WTC11 (cell line): ENCODE measurements at regions not wholly inside any gene's neighbourhood (a gene's known extent, or its start where the extent isn't known, plus 50 kb on each side); places are given as distances from the start of the nearest gene placed in this dataset.

Experiments
- MXD4 ChIP-seq: fragments of 250-450 bp; sonication (Bioruptor Pico); IDR thresholded peaks from 2 replicates; pipeline ENCODE4 v1.8.0; 2021; ENCODE audit warnings: mild to moderate bottlenecking, moderate library complexity, borderline replicate concordance
- TF ChIP-seq, protein P1 (sequence below): sonication (generic); formaldehyde crosslinking; IDR thresholded peaks from 2 replicates; pipeline ENCODE4 v1.8.0; 2022; ENCODE audit warnings: mild to moderate bottlenecking, missing genetic modification reagents
- TF ChIP-seq, protein P2 (sequence below): sonication (generic); formaldehyde crosslinking; IDR thresholded peaks from 2 replicates; pipeline ENCODE4 v1.8.1; 2023; ENCODE audit warnings: mild to moderate bottlenecking, missing genetic modification reagents, moderate library complexity
- TF ChIP-seq, protein P3 (sequence below): fragments of 200-600 bp; IDR thresholded peaks from 2 replicates; pipeline ENCODE4 v1.8.0; 2022; ENCODE audit warnings: antibody characterized with exemption
- TF ChIP-seq, protein P4 (sequence below): sonication (generic); formaldehyde crosslinking; IDR thresholded peaks from 2 replicates; pipeline ENCODE4 v1.8.1; 2023; ENCODE audit warnings: mild to moderate bottlenecking, missing genetic modification reagents
- TF ChIP-seq, protein P5 (sequence below): sonication (generic); formaldehyde crosslinking; IDR thresholded peaks from 2 replicates; pipeline ENCODE4 v1.8.0; 2022; ENCODE audit warnings: missing genetic modification reagents

DNA sequence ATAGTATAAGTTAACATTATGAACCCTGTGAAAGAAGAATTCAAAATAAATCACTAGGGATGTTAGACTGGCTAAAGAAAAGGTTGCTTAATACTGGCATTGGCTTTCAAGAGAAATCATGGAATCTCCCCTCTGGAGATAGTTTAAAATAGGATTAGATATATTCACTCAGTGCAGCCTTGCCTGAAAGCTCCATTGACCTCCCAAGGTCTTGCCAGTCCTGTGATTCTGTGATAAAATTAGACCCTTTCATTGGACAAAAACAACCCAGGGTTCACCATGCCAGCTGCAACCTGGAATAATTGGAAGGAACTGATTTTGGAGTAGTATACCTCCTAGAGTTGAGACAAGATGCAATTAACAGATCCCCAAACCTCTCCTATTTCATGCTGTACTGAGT lies 588.1 kb upstream of the MEF2C start:
- TF ChIP-seq, protein P1, sequence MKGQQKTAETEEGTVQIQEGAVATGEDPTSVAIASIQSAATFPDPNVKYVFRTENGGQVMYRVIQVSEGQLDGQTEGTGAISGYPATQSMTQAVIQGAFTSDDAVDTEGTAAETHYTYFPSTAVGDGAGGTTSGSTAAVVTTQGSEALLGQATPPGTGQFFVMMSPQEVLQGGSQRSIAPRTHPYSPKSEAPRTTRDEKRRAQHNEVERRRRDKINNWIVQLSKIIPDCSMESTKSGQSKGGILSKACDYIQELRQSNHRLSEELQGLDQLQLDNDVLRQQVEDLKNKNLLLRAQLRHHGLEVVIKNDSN (CRISPR knock-in tag) = no peak
- TF ChIP-seq, protein P2, sequence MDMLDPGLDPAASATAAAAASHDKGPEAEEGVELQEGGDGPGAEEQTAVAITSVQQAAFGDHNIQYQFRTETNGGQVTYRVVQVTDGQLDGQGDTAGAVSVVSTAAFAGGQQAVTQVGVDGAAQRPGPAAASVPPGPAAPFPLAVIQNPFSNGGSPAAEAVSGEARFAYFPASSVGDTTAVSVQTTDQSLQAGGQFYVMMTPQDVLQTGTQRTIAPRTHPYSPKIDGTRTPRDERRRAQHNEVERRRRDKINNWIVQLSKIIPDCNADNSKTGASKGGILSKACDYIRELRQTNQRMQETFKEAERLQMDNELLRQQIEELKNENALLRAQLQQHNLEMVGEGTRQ = no peak
- TF ChIP-seq, protein P3, sequence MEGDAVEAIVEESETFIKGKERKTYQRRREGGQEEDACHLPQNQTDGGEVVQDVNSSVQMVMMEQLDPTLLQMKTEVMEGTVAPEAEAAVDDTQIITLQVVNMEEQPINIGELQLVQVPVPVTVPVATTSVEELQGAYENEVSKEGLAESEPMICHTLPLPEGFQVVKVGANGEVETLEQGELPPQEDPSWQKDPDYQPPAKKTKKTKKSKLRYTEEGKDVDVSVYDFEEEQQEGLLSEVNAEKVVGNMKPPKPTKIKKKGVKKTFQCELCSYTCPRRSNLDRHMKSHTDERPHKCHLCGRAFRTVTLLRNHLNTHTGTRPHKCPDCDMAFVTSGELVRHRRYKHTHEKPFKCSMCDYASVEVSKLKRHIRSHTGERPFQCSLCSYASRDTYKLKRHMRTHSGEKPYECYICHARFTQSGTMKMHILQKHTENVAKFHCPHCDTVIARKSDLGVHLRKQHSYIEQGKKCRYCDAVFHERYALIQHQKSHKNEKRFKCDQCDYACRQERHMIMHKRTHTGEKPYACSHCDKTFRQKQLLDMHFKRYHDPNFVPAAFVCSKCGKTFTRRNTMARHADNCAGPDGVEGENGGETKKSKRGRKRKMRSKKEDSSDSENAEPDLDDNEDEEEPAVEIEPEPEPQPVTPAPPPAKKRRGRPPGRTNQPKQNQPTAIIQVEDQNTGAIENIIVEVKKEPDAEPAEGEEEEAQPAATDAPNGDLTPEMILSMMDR = no peak
- TF ChIP-seq, protein P4, sequence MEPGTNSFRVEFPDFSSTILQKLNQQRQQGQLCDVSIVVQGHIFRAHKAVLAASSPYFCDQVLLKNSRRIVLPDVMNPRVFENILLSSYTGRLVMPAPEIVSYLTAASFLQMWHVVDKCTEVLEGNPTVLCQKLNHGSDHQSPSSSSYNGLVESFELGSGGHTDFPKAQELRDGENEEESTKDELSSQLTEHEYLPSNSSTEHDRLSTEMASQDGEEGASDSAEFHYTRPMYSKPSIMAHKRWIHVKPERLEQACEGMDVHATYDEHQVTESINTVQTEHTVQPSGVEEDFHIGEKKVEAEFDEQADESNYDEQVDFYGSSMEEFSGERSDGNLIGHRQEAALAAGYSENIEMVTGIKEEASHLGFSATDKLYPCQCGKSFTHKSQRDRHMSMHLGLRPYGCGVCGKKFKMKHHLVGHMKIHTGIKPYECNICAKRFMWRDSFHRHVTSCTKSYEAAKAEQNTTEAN (CRISPR knock-in tag) = no peak
- TF ChIP-seq MXD4 (CRISPR knock-in tag) = no peak
- TF ChIP-seq, protein P5, sequence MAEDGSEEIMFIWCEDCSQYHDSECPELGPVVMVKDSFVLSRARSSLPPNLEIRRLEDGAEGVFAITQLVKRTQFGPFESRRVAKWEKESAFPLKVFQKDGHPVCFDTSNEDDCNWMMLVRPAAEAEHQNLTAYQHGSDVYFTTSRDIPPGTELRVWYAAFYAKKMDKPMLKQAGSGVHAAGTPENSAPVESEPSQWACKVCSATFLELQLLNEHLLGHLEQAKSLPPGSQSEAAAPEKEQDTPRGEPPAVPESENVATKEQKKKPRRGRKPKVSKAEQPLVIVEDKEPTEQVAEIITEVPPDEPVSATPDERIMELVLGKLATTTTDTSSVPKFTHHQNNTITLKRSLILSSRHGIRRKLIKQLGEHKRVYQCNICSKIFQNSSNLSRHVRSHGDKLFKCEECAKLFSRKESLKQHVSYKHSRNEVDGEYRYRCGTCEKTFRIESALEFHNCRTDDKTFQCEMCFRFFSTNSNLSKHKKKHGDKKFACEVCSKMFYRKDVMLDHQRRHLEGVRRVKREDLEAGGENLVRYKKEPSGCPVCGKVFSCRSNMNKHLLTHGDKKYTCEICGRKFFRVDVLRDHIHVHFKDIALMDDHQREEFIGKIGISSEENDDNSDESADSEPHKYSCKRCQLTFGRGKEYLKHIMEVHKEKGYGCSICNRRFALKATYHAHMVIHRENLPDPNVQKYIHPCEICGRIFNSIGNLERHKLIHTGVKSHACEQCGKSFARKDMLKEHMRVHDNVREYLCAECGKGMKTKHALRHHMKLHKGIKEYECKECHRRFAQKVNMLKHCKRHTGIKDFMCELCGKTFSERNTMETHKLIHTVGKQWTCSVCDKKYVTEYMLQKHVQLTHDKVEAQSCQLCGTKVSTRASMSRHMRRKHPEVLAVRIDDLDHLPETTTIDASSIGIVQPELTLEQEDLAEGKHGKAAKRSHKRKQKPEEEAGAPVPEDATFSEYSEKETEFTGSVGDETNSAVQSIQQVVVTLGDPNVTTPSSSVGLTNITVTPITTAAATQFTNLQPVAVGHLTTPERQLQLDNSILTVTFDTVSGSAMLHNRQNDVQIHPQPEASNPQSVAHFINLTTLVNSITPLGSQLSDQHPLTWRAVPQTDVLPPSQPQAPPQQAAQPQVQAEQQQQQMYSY = no peak
